Neuronal stem cell (in vitro differentiated cells): ENCODE measurements at regions not wholly inside any gene's neighbourhood (a gene's known extent, or its start where the extent isn't known, plus 50 kb on each side); places are given as distances from the start of the nearest gene placed in this dataset.

ENCODE experiments used
- DNase-seq: peaks from one replicate; pipeline ENCODE4 v3.0.0-alpha.2; 2013; ENCODE audit warnings: low spot score
- H2AFZ ChIP-seq: one replicate; pipeline ENCODE4 v1.6.1; 2013; ENCODE audit warnings: mild to moderate bottlenecking, low read length, inconsistent platforms
- H2AK5ac ChIP-seq: 2 replicates; pipeline ENCODE4 v1.6.1; 2013; ENCODE audit warnings: low read depth, mild to moderate bottlenecking, inconsistent platforms, low read length, moderate library complexity, mixed read lengths
- H2BK120ac ChIP-seq: 2 replicates; pipeline ENCODE4 v1.6.1; 2013; ENCODE audit warnings: low read depth, mild to moderate bottlenecking, inconsistent platforms, low read length, moderate library complexity, mixed read lengths
- H2BK12ac ChIP-seq: one replicate; pipeline ENCODE4 v1.6.1; 2013; ENCODE audit warnings: low read length, inconsistent platforms
- H2BK15ac ChIP-seq: 2 replicates; pipeline ENCODE4 v1.6.1; 2013; ENCODE audit warnings: mild to moderate bottlenecking, low read length, inconsistent platforms, mixed read lengths
- H2BK5ac ChIP-seq: one replicate; pipeline ENCODE4 v1.6.1; 2013; ENCODE audit warnings: inconsistent platforms, mild to moderate bottlenecking, low read length, moderate library complexity
- H3K14ac ChIP-seq: one replicate; pipeline ENCODE4 v1.6.1; 2013; ENCODE audit warnings: low read length, inconsistent platforms
- H3K18ac ChIP-seq: 2 replicates; pipeline ENCODE4 v1.6.1; 2013; ENCODE audit warnings: low read length, inconsistent platforms
- H3K23ac ChIP-seq: 2 replicates; pipeline ENCODE4 v1.6.1; 2013; ENCODE audit warnings: low read depth, mild to moderate bottlenecking, mixed read lengths, low read length, inconsistent platforms; ENCODE audit not compliant: poor library complexity
- H3K27ac ChIP-seq: replicated peaks from 3 replicates; pipeline ENCODE4 v1.5.1; 2013; ENCODE audit warnings: low read length, inconsistent platforms
- H3K27me3 ChIP-seq, 3 experiments: 2 replicates each; pipeline ENCODE4 v1.6.1; 2013; ENCODE audit warnings: low read length in 3 of 3, mild to moderate bottlenecking in 2 of 3, inconsistent platforms in 1 of 3, low read depth in 1 of 3, mixed read lengths in 1 of 3, moderate library complexity in 1 of 3; ENCODE audit not compliant: control insufficient read depth in 3 of 3, insufficient read depth in 3 of 3
- H3K36me3 ChIP-seq, 2 donors: replicated peaks in 1 of 2; 2 replicates each; pipeline ENCODE4 v1.6.1; 2013; ENCODE audit warnings: low read length in 2 of 2; ENCODE audit not compliant: control insufficient read depth in 2 of 2, insufficient read depth in 2 of 2
- H3K4ac ChIP-seq: 2 replicates; pipeline ENCODE4 v1.6.1; 2013; ENCODE audit warnings: inconsistent platforms, mild to moderate bottlenecking, low read length, moderate library complexity
- H3K4me1 ChIP-seq, 2 donors: 1 replicate in 1 of 2; 2 replicates in 1 of 2; pipeline ENCODE4 v1.6.1; 2013; ENCODE audit warnings: low read length in 2 of 2, low read depth in 1 of 2; ENCODE audit not compliant: control insufficient read depth in 2 of 2, insufficient read depth in 1 of 2
- H3K4me2 ChIP-seq: one replicate; pipeline ENCODE4 v1.6.1; 2013; ENCODE audit warnings: mild to moderate bottlenecking, low read length, inconsistent platforms; ENCODE audit not compliant: insufficient read depth, poor library complexity, severe bottlenecking
- H3K4me3 ChIP-seq, 2 donors: 2 replicates each; pipeline ENCODE4 v1.5.1; 2013; ENCODE audit warnings: low read length in 2 of 2, mild to moderate bottlenecking in 2 of 2, inconsistent platforms in 1 of 2, moderate library complexity in 1 of 2
- H3K79me1 ChIP-seq: one replicate; pipeline ENCODE4 v1.6.1; 2013; ENCODE audit warnings: low read depth, mild to moderate bottlenecking, inconsistent platforms, low read length, moderate library complexity
- H3K9ac ChIP-seq: one replicate; pipeline ENCODE4 v1.6.1; 2013; ENCODE audit warnings: mild to moderate bottlenecking, low read depth, low read length, inconsistent platforms; ENCODE audit not compliant: poor library complexity
- H3K9me3 ChIP-seq, 2 donors: replicated peaks in 1 of 2; 2 replicates each; pipeline versions ENCODE3 to v1.6.1; 2013; ENCODE audit warnings: low read length in 2 of 2, mild to moderate bottlenecking in 2 of 2, inconsistent platforms in 1 of 2, low read depth in 1 of 2, mixed read lengths in 1 of 2, moderate library complexity in 1 of 2; ENCODE audit not compliant: control insufficient read depth in 2 of 2, insufficient read depth in 1 of 2
- H4K8ac ChIP-seq: one replicate; pipeline ENCODE4 v1.6.1; 2013; ENCODE audit warnings: low read depth, mild to moderate bottlenecking, inconsistent platforms, low read length, moderate library complexity
- H4K91ac ChIP-seq: one replicate; pipeline ENCODE4 v1.6.1; 2013; ENCODE audit warnings: low read length, low read depth, mild to moderate bottlenecking, inconsistent platforms; ENCODE audit not compliant: poor library complexity
- WGBS, 2 donors: extraction: QIAGEN DNeasy Blood & Tissue Kit; methylation state at CpG; one replicate each; pipeline ENCODE4 v1.1.7; 2013; ENCODE audit warnings: missing lambda C conversion rate in 2 of 2, mixed read lengths in 1 of 2; ENCODE audit not compliant: insufficient read length in 2 of 2, insufficient replicate concordance in 1 of 2; ENCODE audit errors: extremely low coverage in 2 of 2; 5-methylcytosine and 5-hydroxymethylcytosine counted together

DNA sequence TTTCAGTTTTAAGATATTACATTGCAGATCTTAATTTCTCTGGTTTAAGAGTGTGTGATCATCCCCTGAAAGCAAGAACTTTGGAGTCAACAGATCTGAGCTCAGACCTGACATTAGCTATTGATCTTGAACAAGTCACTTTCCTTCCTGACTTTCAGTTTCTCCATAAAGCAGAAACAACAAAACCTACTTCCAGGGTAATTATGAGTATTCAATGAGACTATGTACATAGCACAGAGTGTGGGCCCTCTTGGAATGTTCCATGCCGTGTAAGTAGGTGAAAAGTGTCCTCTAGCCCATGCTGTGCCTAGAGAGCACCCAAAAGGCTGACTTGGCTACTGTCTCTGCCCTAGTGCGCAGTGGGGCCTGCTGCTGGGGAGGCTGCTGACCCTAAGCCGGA lies 188.0 kb upstream of the RPL34 start:
- Histone ChIP-seq H2AFZ (no peak overlapping the region), H3K14ac (no peak overlapping the region), H3K27me3 (no peaks in the 10 kb centered on the region), H2AK5ac (no peak overlapping the region), H3K4me2 (no peak overlapping the region), H3K4me1 (no peaks in the 10 kb centered on the region), H3K79me1 (no peaks in the 10 kb centered on the region), H2BK5ac (no peak overlapping the region), H3K9ac (no peak overlapping the region), H3K23ac (no peak overlapping the region), H3K27ac (no peak overlapping the region), H3K4me3 (peak overlapping the region in 1 of 2 donors; percentile 8), H2BK120ac (no peak overlapping the region), H3K36me3 (no peaks in the 10 kb centered on the region), H4K91ac (no peak overlapping the region), H3K9me3 (no peaks in the 10 kb centered on the region), H4K8ac (peak overlapping the region; percentile 82), H2BK12ac (no peak overlapping the region), H3K18ac (no peak overlapping the region), H2BK15ac (no peak overlapping the region), H3K4ac (no peak overlapping the region)
- DNase-seq, result no peak
- no CpG with 5 or more reads among the region's 3 CpGs for WGBS, 2 donors

DNA sequence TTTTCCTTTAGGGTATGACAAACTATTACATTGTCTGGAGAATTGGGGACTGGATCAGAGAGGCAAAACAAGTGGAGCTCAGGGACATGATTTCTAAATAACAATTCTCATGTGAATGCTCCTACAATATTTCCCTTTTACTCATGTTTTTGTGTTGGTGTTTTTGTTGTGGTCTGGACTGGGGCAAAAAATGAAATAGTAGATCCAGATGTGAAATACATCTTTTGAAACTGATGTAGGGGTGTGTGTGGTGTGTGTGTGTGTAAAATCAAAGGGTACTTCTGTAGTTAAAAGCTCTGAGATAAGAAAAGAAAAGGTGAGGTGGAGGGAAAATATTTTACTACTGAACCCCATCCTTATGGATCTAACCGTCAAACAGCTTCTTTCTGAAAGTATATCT lies 188.4 kb upstream of the RPL34 start:
- Histone ChIP-seq H3K27me3 (no peaks in the 10 kb centered on the region), H3K27ac (no peak overlapping the region), H2AK5ac (no peak overlapping the region), H3K4me2 (no peak overlapping the region), H4K91ac (no peak overlapping the region), H2BK15ac (no peak overlapping the region), H3K36me3 (no peaks in the 10 kb centered on the region), H3K23ac (no peak overlapping the region), H3K4ac (no peak overlapping the region), H3K14ac (no peak overlapping the region), H3K4me1 (no peaks in the 10 kb centered on the region), H2AFZ (no peak overlapping the region), H2BK120ac (no peak overlapping the region), H3K4me3 (no peak overlapping the region), H3K9me3 (no peaks in the 10 kb centered on the region), H3K9ac (no peak overlapping the region), H3K18ac (no peak overlapping the region), H2BK12ac (no peak overlapping the region), H3K79me1 (no peaks in the 10 kb centered on the region), H2BK5ac (no peak overlapping the region), H4K8ac (no peak overlapping the region)
- no CpG with 5 or more reads among the region's 1 CpG for WGBS, 2 donors
- no peak for DNase-seq

DNA sequence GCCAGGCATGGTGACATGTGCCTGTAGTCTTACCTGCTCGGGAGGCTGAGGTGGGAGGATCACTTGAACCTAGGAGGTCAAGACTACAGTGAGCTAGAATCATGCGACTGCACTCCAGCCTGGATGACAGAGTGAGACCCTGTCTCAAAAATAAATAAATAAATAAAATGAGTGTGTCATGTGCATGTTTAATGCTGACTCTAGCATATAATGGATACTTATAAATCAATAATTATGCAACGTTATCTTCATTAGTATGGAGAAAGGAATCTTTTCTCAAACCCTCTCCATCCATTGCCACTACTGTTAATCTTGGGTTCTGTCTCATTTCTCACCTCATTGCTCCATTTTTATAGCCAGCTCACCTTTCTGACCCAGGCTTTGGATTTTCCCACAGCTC lies 189.5 kb upstream of the RPL34 start:
- Histone ChIP-seq H4K91ac (no peak overlapping the region), H3K14ac (no peak overlapping the region), H3K4me3 (no peak overlapping the region), H3K18ac (no peak overlapping the region), H2AK5ac (no peak overlapping the region), H3K79me1 (no peaks in the 10 kb centered on the region), H3K9me3 (no peaks in the 10 kb centered on the region), H3K9ac (no peak overlapping the region), H3K4me2 (no peak overlapping the region), H3K23ac (no peak overlapping the region), H2BK12ac (no peak overlapping the region), H2AFZ (no peak overlapping the region), H3K4me1 (peaks cover 0 to 1% of the 10 kb centered on the region in 2 donors), H4K8ac (no peak overlapping the region), H3K27ac (no peak overlapping the region), H2BK5ac (no peak overlapping the region), H3K36me3 (no peaks in the 10 kb centered on the region), H3K27me3 (no peaks in the 10 kb centered on the region), H2BK120ac (no peak overlapping the region), H3K4ac (no peak overlapping the region), H2BK15ac (no peak overlapping the region)
- DNase-seq, result no peak
- no CpG with 5 or more reads among the region's 3 CpGs for WGBS, 2 donors

DNA sequence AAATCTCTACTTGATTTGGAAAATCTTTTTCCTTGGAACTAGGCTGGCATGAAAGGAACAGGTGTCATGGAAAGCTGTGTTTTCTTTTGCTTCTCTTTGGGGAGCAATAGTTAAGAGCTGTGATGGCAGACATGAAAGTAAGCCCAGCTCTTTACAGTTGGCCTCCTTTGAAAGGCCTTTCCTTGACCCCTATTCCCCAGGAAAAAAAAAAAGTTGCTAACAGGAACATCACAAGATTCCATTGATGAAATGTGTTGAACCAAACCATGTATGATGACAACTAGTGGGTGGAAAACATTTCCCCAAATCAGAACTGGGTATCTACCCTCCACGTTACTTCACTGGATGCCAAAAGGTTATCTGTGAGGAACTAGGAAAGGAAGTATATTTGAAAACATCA lies 190.7 kb upstream of the RPL34 start:
- DNase-seq, result no peak

More for the DNA sequence above, 190.7 kb upstream of the RPL34 start:
- H3K4me3 ChIP-seq, result no peak overlapping the region
- H2BK120ac ChIP-seq, result no peak overlapping the region
- H2AK5ac ChIP-seq, result no peak overlapping the region
- no peak overlapping the region for H2BK15ac ChIP-seq
- H2BK5ac ChIP-seq, result no peak overlapping the region
- no peak overlapping the region for H3K4ac ChIP-seq
- no peak overlapping the region for H3K18ac ChIP-seq
- no peak overlapping the region for H2AFZ ChIP-seq
- H3K27me3 ChIP-seq, result no peaks in the 10 kb centered on the region
- WGBS, 2 donors, result no CpG with 5 or more reads among the region's 1 CpG
- no peaks in the 10 kb centered on the region for H3K9me3 ChIP-seq
- H3K4me1 ChIP-seq, result peaks cover 0 to 1% of the 10 kb centered on the region in 2 donors
- H3K14ac ChIP-seq, result no peak overlapping the region
- no peak overlapping the region for H3K4me2 ChIP-seq
- no peak overlapping the region for H3K23ac ChIP-seq
- H4K91ac ChIP-seq, result no peak overlapping the region
- H3K27ac ChIP-seq, result no peak overlapping the region
- H4K8ac ChIP-seq, result no peak overlapping the region
- no peak overlapping the region for H3K9ac ChIP-seq
- no peak overlapping the region for H2BK12ac ChIP-seq
- H3K36me3 ChIP-seq, result no peaks in the 10 kb centered on the region
- no peaks in the 10 kb centered on the region for H3K79me1 ChIP-seq
